Esophagus muscularis mucosa (tissue), 4 donors: ENCODE measurements at regions not wholly inside any gene's neighbourhood (a gene's known extent, or its start where the extent isn't known, plus 50 kb on each side); places are given as distances from the start of the nearest gene placed in this dataset.

Source experiments
- EP300 ChIP-seq: sonication (generic); formaldehyde crosslinking; IDR thresholded peaks from one replicate; pipeline ENCODE4 v1.6.1; 2017; ENCODE audit warnings: antibody characterized with exemption
- POLR2A ChIP-seq: fragments of 450-650 bp; IDR thresholded peaks from one replicate; pipeline ENCODE4 v1.6.1; 2017; ENCODE audit warnings: antibody characterized with exemption, moderate library complexity, mild to moderate bottlenecking, low read depth
- TF ChIP-seq, protein P1 (sequence below), 3 experiments: fragments of 200-600 bp in 2 of 3; fragments of 450-650 bp in 1 of 3; sonication (generic) in 2 of 3; IDR thresholded peaks; one replicate each; pipeline ENCODE4 v1.5.1; 2017 to 2019; ENCODE audit warnings: antibody characterized with exemption in 3 of 3, mild to moderate bottlenecking in 2 of 3, moderate library complexity in 1 of 3

GRCh38 chr13:88586263-88586662 lies 915.1 kb downstream of the SLITRK5 start:
- TF ChIP-seq, protein P1, sequence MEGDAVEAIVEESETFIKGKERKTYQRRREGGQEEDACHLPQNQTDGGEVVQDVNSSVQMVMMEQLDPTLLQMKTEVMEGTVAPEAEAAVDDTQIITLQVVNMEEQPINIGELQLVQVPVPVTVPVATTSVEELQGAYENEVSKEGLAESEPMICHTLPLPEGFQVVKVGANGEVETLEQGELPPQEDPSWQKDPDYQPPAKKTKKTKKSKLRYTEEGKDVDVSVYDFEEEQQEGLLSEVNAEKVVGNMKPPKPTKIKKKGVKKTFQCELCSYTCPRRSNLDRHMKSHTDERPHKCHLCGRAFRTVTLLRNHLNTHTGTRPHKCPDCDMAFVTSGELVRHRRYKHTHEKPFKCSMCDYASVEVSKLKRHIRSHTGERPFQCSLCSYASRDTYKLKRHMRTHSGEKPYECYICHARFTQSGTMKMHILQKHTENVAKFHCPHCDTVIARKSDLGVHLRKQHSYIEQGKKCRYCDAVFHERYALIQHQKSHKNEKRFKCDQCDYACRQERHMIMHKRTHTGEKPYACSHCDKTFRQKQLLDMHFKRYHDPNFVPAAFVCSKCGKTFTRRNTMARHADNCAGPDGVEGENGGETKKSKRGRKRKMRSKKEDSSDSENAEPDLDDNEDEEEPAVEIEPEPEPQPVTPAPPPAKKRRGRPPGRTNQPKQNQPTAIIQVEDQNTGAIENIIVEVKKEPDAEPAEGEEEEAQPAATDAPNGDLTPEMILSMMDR (IDR thresholded peaks at IDR 0.05), result no peak
- no peak for TF ChIP-seq EP300
- no peak for TF ChIP-seq POLR2A
